ENCODE measurements at regions not wholly inside any gene's neighbourhood (a gene's known extent, or its start where the extent isn't known, plus 50 kb on each side); places are given as distances from the start of the nearest gene placed in this dataset.
"Not testable (repeated sequence)": the region's sequence is repeated elsewhere in the genome, so short reads cannot be mapped to it uniquely, and the experiment has no call there.

DNA sequence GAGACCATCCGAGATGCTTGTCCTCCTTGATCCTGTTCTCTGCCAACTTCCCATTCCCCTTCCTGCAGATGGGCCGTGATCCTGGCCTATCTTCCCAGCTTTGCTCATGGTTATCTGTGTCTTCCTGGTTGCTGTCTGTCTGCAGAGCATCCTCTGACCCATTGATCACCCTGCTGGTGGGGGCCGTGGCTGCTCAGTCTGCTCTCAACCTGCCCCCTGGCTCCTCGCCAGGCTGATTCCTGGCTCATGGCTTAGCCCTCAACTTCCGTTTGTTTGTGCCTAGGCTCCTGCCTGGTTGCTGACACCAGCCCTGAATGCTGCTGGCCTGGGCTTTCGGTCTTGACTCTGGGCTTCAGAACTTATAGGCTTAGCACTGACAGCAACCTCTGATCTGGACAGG lies 67.1 kb upstream of the SMIM15 start:
- no peak overlapping the region for H3K4me3 ChIP-seq (ENCODE audit: low read depth, low read length)
- TF ChIP-seq MYC (IDR thresholded peaks at IDR 0.05; ENCODE audit: low read depth, low read length): no peak
- TF ChIP-seq, protein P1, sequence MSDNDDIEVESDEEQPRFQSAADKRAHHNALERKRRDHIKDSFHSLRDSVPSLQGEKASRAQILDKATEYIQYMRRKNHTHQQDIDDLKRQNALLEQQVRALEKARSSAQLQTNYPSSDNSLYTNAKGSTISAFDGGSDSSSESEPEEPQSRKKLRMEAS (IDR thresholded peaks at IDR 0.05; ENCODE audit: low read depth, low read length): no peak
- TF ChIP-seq POLR2A (IDR thresholded peaks at IDR 0.05; ENCODE audit: extremely low read depth, insufficient read length): no peak
- TF ChIP-seq, protein P2, sequence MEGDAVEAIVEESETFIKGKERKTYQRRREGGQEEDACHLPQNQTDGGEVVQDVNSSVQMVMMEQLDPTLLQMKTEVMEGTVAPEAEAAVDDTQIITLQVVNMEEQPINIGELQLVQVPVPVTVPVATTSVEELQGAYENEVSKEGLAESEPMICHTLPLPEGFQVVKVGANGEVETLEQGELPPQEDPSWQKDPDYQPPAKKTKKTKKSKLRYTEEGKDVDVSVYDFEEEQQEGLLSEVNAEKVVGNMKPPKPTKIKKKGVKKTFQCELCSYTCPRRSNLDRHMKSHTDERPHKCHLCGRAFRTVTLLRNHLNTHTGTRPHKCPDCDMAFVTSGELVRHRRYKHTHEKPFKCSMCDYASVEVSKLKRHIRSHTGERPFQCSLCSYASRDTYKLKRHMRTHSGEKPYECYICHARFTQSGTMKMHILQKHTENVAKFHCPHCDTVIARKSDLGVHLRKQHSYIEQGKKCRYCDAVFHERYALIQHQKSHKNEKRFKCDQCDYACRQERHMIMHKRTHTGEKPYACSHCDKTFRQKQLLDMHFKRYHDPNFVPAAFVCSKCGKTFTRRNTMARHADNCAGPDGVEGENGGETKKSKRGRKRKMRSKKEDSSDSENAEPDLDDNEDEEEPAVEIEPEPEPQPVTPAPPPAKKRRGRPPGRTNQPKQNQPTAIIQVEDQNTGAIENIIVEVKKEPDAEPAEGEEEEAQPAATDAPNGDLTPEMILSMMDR (IDR thresholded peaks at IDR 0.05; ENCODE audit: low read depth, low read length): no peak
- no peak for DNase-seq (ENCODE audit: low read depth)

DNA sequence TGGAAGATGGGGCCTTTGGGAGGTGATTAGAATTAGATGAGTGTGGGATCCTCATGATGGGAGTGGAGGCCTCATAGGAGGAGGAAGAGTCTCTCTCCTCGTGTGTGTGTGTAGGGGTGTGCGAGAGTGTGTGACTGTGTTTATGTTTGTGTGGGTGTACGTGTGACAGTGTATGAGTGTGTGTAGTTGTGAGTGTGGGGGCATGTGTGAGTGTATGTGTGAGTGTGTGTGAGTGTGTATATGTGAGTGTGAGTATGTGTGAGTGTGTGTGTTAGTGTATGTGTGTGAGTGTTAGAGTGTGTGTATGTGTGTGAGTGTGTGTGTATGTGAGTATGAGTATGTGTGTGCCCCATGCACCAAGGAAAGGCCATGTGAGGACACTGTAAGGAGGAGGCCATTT lies 68.2 kb upstream of the SMIM15 start:
- TF ChIP-seq, protein P1 (IDR thresholded peaks at IDR 0.05; ENCODE audit: low read depth, low read length): no peak
- TF ChIP-seq POLR2A (IDR thresholded peaks at IDR 0.05; ENCODE audit: extremely low read depth, insufficient read length) (no peak), MYC (IDR thresholded peaks at IDR 0.05; ENCODE audit: low read depth, low read length) (no peak)
- TF ChIP-seq, protein P2 (IDR thresholded peaks at IDR 0.05; ENCODE audit: low read depth, low read length): no peak
- no peak for DNase-seq (ENCODE audit: low read depth)
- no peak overlapping the region for H3K4me3 ChIP-seq (ENCODE audit: low read depth, low read length)

DNA sequence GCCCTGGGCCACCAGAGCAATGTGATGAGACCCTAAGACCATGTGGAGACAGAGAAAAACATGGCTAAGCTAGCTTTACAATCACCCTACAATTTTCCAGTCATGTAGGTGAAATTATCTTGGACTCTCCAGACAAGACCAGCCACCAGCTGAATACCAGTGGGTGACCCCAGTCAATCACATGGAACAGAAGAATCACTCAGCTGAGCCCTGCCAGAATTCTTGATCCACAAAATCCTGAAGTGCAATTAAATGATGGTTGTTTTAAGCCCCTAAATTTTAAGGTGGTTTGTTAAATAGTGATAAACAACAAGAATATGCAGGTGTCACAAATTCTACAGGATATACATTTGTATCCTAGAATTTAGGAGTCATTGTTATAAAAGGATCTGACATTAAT lies 69.5 kb upstream of the SMIM15 start:
- no peak for TF ChIP-seq MYC (IDR thresholded peaks at IDR 0.05; ENCODE audit: low read depth, low read length)
- DNase-seq (ENCODE audit: low read depth): no peak
- no peak overlapping the region for H3K4me3 ChIP-seq (ENCODE audit: low read depth, low read length)

DNA sequence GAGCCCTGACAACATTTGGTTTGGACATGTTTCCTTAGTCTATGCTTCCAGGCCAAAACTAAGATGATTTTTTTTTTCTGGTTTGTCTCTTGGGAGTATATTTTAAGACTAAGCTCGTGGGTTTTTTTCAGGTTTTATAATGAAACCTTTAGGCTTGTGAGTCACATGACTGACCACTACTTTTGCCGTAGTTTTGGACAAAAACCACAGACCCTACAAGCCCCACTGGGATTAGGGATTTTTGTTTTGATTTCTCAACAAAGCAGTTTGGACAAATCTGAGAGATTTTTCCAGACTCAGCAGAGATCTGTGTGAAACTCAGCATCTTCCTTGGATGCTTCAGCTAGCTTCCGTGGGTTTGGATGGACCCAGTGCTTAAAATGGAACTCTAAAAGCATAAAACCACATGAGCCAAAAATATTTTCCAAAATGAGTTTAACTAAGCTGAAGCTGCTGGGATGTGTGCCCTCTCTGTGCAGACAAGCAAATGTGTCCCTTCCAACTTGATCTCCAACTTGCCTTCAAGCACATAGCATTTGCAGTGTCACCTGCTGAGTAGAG lies 70.3 kb upstream of the SMIM15 start:
- TF ChIP-seq POLR2A (IDR thresholded peaks at IDR 0.05; ENCODE audit: extremely low read depth, insufficient read length): no peak
- TF ChIP-seq, protein P2 (IDR thresholded peaks at IDR 0.05; ENCODE audit: low read depth, low read length): no peak
- DNase-seq (ENCODE audit: low read depth): no peak
- no peak overlapping the region for H3K4me3 ChIP-seq (ENCODE audit: low read depth, low read length)

DNA sequence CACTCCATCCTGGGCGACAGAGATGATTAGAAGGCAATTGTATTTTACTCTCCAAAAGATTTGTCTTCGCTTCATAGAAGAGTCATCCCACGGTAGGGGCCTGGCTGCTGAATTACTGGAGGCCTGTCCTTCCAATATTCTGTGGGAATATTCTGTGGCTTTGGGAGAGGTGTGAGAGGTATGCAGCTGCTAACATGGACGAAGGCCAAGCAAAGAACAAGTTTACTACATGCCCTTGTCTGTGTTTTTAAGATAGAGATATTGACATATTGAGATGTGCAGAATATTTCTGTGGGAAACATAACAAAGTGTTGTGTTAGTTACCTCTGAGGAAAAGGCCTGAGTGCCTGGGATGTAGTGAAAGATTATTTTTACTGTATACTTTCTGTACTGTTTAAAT lies 71.8 kb upstream of the SMIM15 start:
- no peak for DNase-seq (ENCODE audit: low read depth)
- TF ChIP-seq POLR2A (IDR thresholded peaks at IDR 0.05; ENCODE audit: extremely low read depth, insufficient read length): no peak
- TF ChIP-seq, protein P2 (IDR thresholded peaks at IDR 0.05; ENCODE audit: low read depth, low read length): no peak
- no peak overlapping the region for H3K4me3 ChIP-seq (ENCODE audit: low read depth, low read length)

DNA sequence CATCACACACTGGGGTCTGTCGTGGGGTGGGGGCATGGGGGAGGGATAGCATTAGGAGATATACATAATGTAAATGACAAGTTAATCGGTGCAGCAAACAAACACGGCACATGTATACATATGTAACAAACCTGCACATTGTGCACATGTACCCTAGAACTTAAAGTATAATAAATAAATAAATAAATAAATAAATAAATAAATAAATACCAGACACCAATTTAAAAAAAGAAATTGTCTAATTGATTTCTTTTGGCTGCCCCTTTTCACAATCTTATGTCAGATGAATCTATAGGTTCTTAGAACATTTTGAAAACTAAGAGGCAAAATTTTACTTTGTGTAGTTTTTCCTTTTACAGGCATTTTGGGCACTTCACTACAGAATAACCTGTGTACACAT lies 74.4 kb upstream of the SMIM15 start:
- DNase-seq (ENCODE audit: low read depth); H3K4me3 ChIP-seq (ENCODE audit: low read depth, low read length): not testable (repeated sequence)

DNA sequence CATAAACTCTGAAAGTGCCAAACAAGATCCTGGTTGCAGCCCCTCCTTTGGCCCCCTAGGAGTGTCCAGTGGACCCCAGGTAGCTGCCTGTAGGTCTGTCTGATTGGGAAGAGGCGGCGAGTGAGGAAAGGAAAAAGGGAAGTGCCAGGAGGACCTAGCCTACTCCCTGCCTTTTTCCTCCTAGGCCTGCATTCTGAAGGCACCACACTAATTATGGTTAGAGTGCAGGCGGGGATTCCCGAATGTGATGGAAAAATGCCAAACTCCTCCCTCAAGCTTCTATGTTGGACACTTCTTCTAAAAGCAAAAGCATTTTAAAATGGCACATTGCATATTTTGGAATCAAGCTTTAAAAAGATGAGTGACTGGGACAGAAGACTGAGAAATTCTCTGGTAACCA lies 83.2 kb upstream of the SMIM15 start:
- TF ChIP-seq, protein P1 (IDR thresholded peaks at IDR 0.05; ENCODE audit: low read depth, low read length): no peak
- TF ChIP-seq MYC (IDR thresholded peaks at IDR 0.05; ENCODE audit: low read depth, low read length): no peak
- TF ChIP-seq, protein P2 (IDR thresholded peaks at IDR 0.05; ENCODE audit: low read depth, low read length): no peak
- no peak for TF ChIP-seq POLR2A (IDR thresholded peaks at IDR 0.05; ENCODE audit: extremely low read depth, insufficient read length)
- DNase-seq (ENCODE audit: low read depth): no peak
- no peak overlapping the region for H3K4me3 ChIP-seq (ENCODE audit: low read depth, low read length)
